Endothelial cell of umbilical vein (primary cell): ENCODE measurements at regions not wholly inside any gene's neighbourhood (a gene's known extent, or its start where the extent isn't known, plus 50 kb on each side); places are given as distances from the start of the nearest gene placed in this dataset.

Experiments
- BruUV-seq: library from RNA; stranded (reverse); fragments of 400-500 nt; replicated peaks from 2 replicates; lab custom pipeline; 2021; lab: Mats Ljungman, UMichigan
- CTCF ChIA-PET: fragments of 300-600, 350-600 bp; sonication (Branson Sonifier 250); formaldehyde crosslinking; loops from one replicate; lab custom pipeline; 2021; ENCODE audit warnings: antibody characterized with exemption, inconsistent platforms; lab: Charles Lee
- POLR2A ChIA-PET: fragments of 300-600, 350-600 bp; sonication (Branson Sonifier 250); formaldehyde crosslinking; loops from one replicate; lab custom pipeline; 2021; ENCODE audit warnings: antibody characterized with exemption, inconsistent platforms; lab: Charles Lee
- DNase-seq: peaks from one replicate; pipeline ENCODE4 v3.0.0-alpha.2; 2011; ENCODE audit warnings: low read depth, low spot score
- FAIRE-seq: peaks from 2 replicates; lab custom pipeline; 2011; peaks lifted over from hg19 to GRCh38; lab: Jason Lieb, UNC
- H2AFZ ChIP-seq: 2 replicates; pipeline ENCODE4 v1.6.0; 2012; ENCODE audit warnings: low read depth, low read length, control low read depth, inconsistent platforms
- H3K27ac ChIP-seq: 2 replicates; pipeline ENCODE4 v1.5.1; 2011; ENCODE audit warnings: low read depth, mild to moderate bottlenecking, control low read depth, low read length, moderate library complexity; ENCODE audit not compliant: insufficient read depth
- H3K27me3 ChIP-seq, 2 experiments: 2 replicates each; pipeline versions ENCODE4 v1.6.0 to v1.6.1; 2011; ENCODE audit warnings: low read length in 2 of 2, mixed read lengths in 1 of 2; ENCODE audit not compliant: control insufficient read depth in 2 of 2, insufficient read depth in 2 of 2
- H3K36me3 ChIP-seq, 2 experiments: 2 replicates in 1 of 2; 3 replicates in 1 of 2; pipeline ENCODE4 v1.5.1; 2011; ENCODE audit warnings: low read length in 2 of 2, mild to moderate bottlenecking in 1 of 2, moderate library complexity in 1 of 2; ENCODE audit not compliant: control insufficient read depth in 2 of 2, insufficient read depth in 2 of 2; ENCODE audit errors: extremely low read depth in 1 of 2
- H3K4me1 ChIP-seq: 3 replicates; pipeline ENCODE4 v1.5.1; 2011; ENCODE audit warnings: mild to moderate bottlenecking, low read length; ENCODE audit not compliant: control insufficient read depth, insufficient read depth; ENCODE audit errors: extremely low read depth
- H3K4me2 ChIP-seq: 2 replicates; pipeline ENCODE4 v1.6.1; 2011; ENCODE audit warnings: low read length, control low read depth, mixed read lengths; ENCODE audit not compliant: insufficient read depth
- H3K4me3 ChIP-seq, 3 experiments: fragments of 200-600 bp in 1 of 3; sonication (generic), shearing (Covaris generic) in 1 of 3; replicated peaks in 1 of 3; 2 replicates each; pipeline ENCODE4 v1.5.1; 2011 to 2016; ENCODE audit warnings: control low read depth in 3 of 3, low read length in 3 of 3, mild to moderate bottlenecking in 2 of 3, inconsistent platforms in 1 of 3, low read depth in 1 of 3, moderate library complexity in 1 of 3; ENCODE audit not compliant: insufficient read depth in 1 of 3
- H3K79me2 ChIP-seq: 2 replicates; pipeline ENCODE4 v1.6.0; 2012; ENCODE audit warnings: low read length, inconsistent platforms; ENCODE audit not compliant: control insufficient read depth, insufficient read depth
- H3K9ac ChIP-seq: replicated peaks from 2 replicates; pipeline ENCODE3; 2011; ENCODE audit warnings: low read length, control low read depth; ENCODE audit not compliant: insufficient read depth; ENCODE audit errors: extremely low read depth
- H3K9me1 ChIP-seq: replicated peaks from 3 replicates; pipeline ENCODE4 v1.6.0; 2011; ENCODE audit warnings: mild to moderate bottlenecking, low read length; ENCODE audit not compliant: control insufficient read depth, insufficient read depth; ENCODE audit errors: extremely low read depth
- H3K9me3 ChIP-seq: replicated peaks from 2 replicates; pipeline ENCODE4 v1.5.1; 2012; ENCODE audit warnings: low read length, inconsistent platforms; ENCODE audit not compliant: control insufficient read depth, insufficient read depth
- H4K20me1 ChIP-seq: replicated peaks from 2 replicates; pipeline ENCODE3; 2011; ENCODE audit warnings: mild to moderate bottlenecking, low read length; ENCODE audit not compliant: control insufficient read depth, insufficient read depth; ENCODE audit errors: extremely low read depth
- CTCF ChIP-seq, 2 donors: IDR thresholded peaks; 1 replicate in 1 of 2; 2 replicates in 1 of 2; pipeline ENCODE4 v1.5.1; 2011; ENCODE audit warnings: low read length in 2 of 2, mild to moderate bottlenecking in 2 of 2, moderate library complexity in 2 of 2, control low read depth in 1 of 2, inconsistent platforms in 1 of 2, low read depth in 1 of 2; ENCODE audit not compliant: insufficient read depth in 1 of 2; ENCODE audit errors: extremely low read depth in 1 of 2
- EZH2 ChIP-seq: IDR thresholded peaks from 2 replicates; pipeline ENCODE4 v1.6.1; 2012; ENCODE audit warnings: borderline replicate concordance, low read depth, mild to moderate bottlenecking, moderate library complexity, low read length, inconsistent platforms; ENCODE audit not compliant: severe bottlenecking
- FOS ChIP-seq: IDR thresholded peaks from 2 replicates; pipeline ENCODE4 v1.6.1; 2011; ENCODE audit warnings: mild to moderate bottlenecking, low read length, moderate library complexity, borderline replicate concordance; ENCODE audit not compliant: insufficient read depth
- GATA2 ChIP-seq: IDR thresholded peaks from 2 replicates; pipeline ENCODE4 v1.7.0; 2011; ENCODE audit warnings: low read depth, mild to moderate bottlenecking, moderate library complexity, mixed read lengths, low read length; ENCODE audit not compliant: insufficient read length, insufficient read depth
- JUN ChIP-seq: IDR thresholded peaks from 2 replicates; pipeline ENCODE4 v1.6.1; 2011; ENCODE audit warnings: borderline replicate concordance, low read depth; ENCODE audit not compliant: insufficient read length, insufficient read depth
- MAX ChIP-seq: IDR thresholded peaks from 2 replicates; pipeline ENCODE4 v1.6.1; 2011; ENCODE audit not compliant: insufficient read depth, insufficient read length
- MYC ChIP-seq: IDR thresholded peaks from one replicate; pipeline ENCODE4 v1.6.1; 2011; ENCODE audit warnings: mild to moderate bottlenecking, low read depth, low read length
- POLR2A ChIP-seq: IDR thresholded peaks from 2 replicates; pipeline ENCODE4 v1.6.1; 2012; ENCODE audit warnings: low read depth, mild to moderate bottlenecking, control low read depth, low read length
- POLR2AphosphoS5 ChIP-seq: IDR thresholded peaks from 2 replicates; pipeline ENCODE4 v1.6.1; 2012; ENCODE audit warnings: low read depth, mild to moderate bottlenecking, control low read depth, low read length, moderate library complexity; ENCODE audit not compliant: insufficient read depth
- dilution Hi-C: fragments of 300-500 bp; cut with MboI; formaldehyde crosslinking; loops from one replicate; pipeline ENCODE4 v1.15.0; 2019; ENCODE audit warnings: low sequenced_read_pairs; ENCODE audit not compliant: extremely low pct_ligation_motif_present
- intact Hi-C: fragments of 100-400 bp; cut with micrococcal nuclease; formaldehyde crosslinking; loops from one replicate; pipeline ENCODE4 v1.10.0; 2022

DNA sequence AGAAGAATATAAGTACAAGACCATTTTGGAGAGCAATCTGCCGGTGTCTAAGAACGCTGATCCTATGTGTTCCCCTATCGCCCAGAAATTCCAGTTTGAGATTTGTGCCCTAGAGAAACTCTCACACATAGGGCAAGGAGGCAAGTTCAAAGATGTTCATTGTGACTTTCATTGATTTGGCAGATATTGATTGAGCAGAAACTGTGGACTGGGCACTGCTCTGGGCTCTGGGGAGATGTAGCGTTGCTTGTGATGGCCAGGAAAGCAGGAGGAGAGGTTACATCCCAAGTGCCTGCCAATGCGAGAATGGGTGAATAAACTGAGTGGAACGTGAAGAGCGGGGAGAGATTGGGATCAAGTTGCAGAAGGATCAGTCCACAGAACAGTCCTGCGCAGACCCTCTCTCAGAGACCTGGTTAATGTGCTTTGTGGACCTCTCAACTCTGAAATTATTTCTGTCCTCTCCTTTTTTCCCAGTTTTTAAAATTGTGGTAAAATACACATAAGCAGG is 123.9 kb upstream of the PEG3 start:
- BruUV-seq: no TSS peak
- DNase-seq: no peak
- no peak overlapping the region for H3K4me3 ChIP-seq
- H3K4me2 ChIP-seq: no peak overlapping the region
- H3K79me2 ChIP-seq: no peaks in the 10 kb centered on the region
- CTCF ChIA-PET: interaction anchor here (0.7 kb wide), 1 partner anchor 489 kb away, joined by 5 read pairs; no protein-coding TSS in a partner anchor
- H3K9me1 ChIP-seq: no peaks in the 10 kb centered on the region
- no peaks in the 10 kb centered on the region for H3K4me1 ChIP-seq
- POLR2A ChIA-PET: no interaction called here
- no peak for TF ChIP-seq CTCF (IDR thresholded peaks at IDR 0.05; ENCODE audit: extremely low read depth in 1 of 2, insufficient read depth in 1 of 2, low read depth in 1 of 2, low read length in 2 of 2)
- TF ChIP-seq EZH2: no peak
- no peak for TF ChIP-seq POLR2AphosphoS5
- TF ChIP-seq GATA2: no peak
- no peak for TF ChIP-seq MAX
- TF ChIP-seq FOS: no peak
- no peak for TF ChIP-seq JUN
- TF ChIP-seq POLR2A: no peak
- no peak for TF ChIP-seq MYC
- H2AFZ ChIP-seq: no peak overlapping the region
- H4K20me1 ChIP-seq: no peaks in the 10 kb centered on the region
- intact Hi-C loops: no loop called here
- H3K9me3 ChIP-seq: peaks cover 6% of the 10 kb centered on the region
- FAIRE-seq: no peak
- H3K36me3 ChIP-seq: no peaks in the 10 kb centered on the region
- H3K9ac ChIP-seq: no peak overlapping the region
- dilution Hi-C loops: no loop called here
- no peaks in the 10 kb centered on the region for H3K27me3 ChIP-seq
- H3K27ac ChIP-seq: no peak overlapping the region
